Right ventricle myocardium superior (tissue), 1 donor: ENCODE measurements at regions not wholly inside any gene's neighbourhood (a gene's known extent, or its start where the extent isn't known, plus 50 kb on each side); places are given as distances from the start of the nearest gene placed in this dataset.

Source experiments
- microRNA-seq: library from miRNA; unstranded; fragments of <30 nt; microRNA quantifications from one replicate; pipeline ENCODE4 v1.2.0, GENCODE V29; 2020
- donor health status: DM: no; HTN: yes; CAD: no; lungs with severe emphysema.

Small RNA genes in the stretch of these regions (microRNA-seq; reads per million reads assigned to microRNA genes)
- gene MIR7977 = 1.6 reads per million
